Left lung (tissue), 4 donors: ENCODE measurements at regions not wholly inside any gene's neighbourhood (a gene's known extent, or its start where the extent isn't known, plus 50 kb on each side); places are given as distances from the start of the nearest gene placed in this dataset.
"Not testable (repeated sequence)": the region's sequence is repeated elsewhere in the genome, so short reads cannot be mapped to it uniquely, and the experiment has no call there.

ENCODE experiments used
- ATAC-seq: fragments of 200-7000 bp; cut with Tn5 transposase; one replicate; pipeline ENCODE4 v1.9.1; 2020; ENCODE audit warnings: moderate library complexity
- DNase-seq, 4 donors: peaks; one replicate each; pipeline ENCODE4 v3.0.0-alpha.2; 2013 to 2020
- H3K27ac ChIP-seq, 2 donors: fragments of 200-600 bp; sonication (generic) in 1 of 2; one replicate each; pipeline versions ENCODE4 v1.5.0 to v1.8.0; 2020 to 2021
- H3K27me3 ChIP-seq, 2 donors: fragments of 200-600 bp; sonication (generic) in 1 of 2; one replicate each; pipeline versions ENCODE4 v1.5.0 to v1.8.0; 2020 to 2021
- H3K36me3 ChIP-seq, 2 donors: fragments of 200-600 bp; sonication (generic) in 1 of 2; one replicate each; pipeline versions ENCODE4 v1.5.0 to v1.8.0; 2020 to 2021
- H3K4me1 ChIP-seq, 2 donors: fragments of 200-600 bp; one replicate each; pipeline ENCODE4 v1.8.0; 2021
- H3K4me3 ChIP-seq, 2 donors: fragments of 200-600 bp; sonication (generic) in 1 of 2; one replicate each; pipeline versions ENCODE4 v1.5.0 to v1.8.0; 2020 to 2021; ENCODE audit warnings: mild to moderate bottlenecking in 1 of 2
- H3K9me3 ChIP-seq, 2 donors: fragments of 200-600 bp; sonication (generic) in 1 of 2; one replicate each; pipeline versions ENCODE4 v1.5.0 to v1.8.0; 2020 to 2021
- intact Hi-C, 2 donors: fragments of 100-400 bp; cut with DNase I; formaldehyde crosslinking; loops; one replicate each; pipeline versions ENCODE4 v1.11.2 to v1.14.2; 2022
- TF ChIP-seq, protein P1 (sequence below), 2 donors: fragments of 200-600 bp; sonication (generic) in 1 of 2; IDR thresholded peaks; one replicate each; pipeline versions ENCODE4 v1.5.0 to v1.8.0; 2021; ENCODE audit warnings: antibody characterized with exemption in 2 of 2
- donor health status: DM: no; HTN: yes; CAD: no.
- donor health status: DM: no; HTN: no; CAD: no.

DNA sequence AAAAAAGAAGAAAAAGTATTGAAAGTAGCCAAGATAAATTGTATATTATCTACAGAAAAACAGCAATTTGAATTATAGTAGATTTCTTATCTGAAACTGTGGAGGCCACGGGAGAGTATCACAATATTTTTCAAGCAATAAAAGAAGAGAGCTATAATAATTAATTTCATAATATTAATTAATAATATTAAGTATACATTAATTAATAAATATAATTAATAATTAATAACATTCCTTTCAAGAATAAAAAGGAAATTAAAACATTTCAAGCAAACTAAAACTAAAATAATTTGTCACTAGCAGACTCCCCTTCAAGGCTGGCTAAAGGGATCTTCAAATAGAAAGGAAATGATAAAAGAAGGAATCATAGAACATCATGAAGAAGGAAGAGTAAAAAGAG, 372.7 kb upstream of the KYNU start:
- H3K27me3 ChIP-seq = no peaks in the 10 kb centered on the region
- H3K9me3 ChIP-seq = no peaks in the 10 kb centered on the region
- H3K4me1 ChIP-seq = no peaks in the 10 kb centered on the region
- H3K36me3 ChIP-seq = no peaks in the 10 kb centered on the region
- no peak for ATAC-seq
- no peak overlapping the region for H3K4me3 ChIP-seq
- intact Hi-C loops = no loop called here
- TF ChIP-seq, protein P1, sequence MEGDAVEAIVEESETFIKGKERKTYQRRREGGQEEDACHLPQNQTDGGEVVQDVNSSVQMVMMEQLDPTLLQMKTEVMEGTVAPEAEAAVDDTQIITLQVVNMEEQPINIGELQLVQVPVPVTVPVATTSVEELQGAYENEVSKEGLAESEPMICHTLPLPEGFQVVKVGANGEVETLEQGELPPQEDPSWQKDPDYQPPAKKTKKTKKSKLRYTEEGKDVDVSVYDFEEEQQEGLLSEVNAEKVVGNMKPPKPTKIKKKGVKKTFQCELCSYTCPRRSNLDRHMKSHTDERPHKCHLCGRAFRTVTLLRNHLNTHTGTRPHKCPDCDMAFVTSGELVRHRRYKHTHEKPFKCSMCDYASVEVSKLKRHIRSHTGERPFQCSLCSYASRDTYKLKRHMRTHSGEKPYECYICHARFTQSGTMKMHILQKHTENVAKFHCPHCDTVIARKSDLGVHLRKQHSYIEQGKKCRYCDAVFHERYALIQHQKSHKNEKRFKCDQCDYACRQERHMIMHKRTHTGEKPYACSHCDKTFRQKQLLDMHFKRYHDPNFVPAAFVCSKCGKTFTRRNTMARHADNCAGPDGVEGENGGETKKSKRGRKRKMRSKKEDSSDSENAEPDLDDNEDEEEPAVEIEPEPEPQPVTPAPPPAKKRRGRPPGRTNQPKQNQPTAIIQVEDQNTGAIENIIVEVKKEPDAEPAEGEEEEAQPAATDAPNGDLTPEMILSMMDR (IDR thresholded peaks at IDR 0.05) = no peak
- H3K27ac ChIP-seq = no peak overlapping the region
- DNase-seq = no peak

DNA sequence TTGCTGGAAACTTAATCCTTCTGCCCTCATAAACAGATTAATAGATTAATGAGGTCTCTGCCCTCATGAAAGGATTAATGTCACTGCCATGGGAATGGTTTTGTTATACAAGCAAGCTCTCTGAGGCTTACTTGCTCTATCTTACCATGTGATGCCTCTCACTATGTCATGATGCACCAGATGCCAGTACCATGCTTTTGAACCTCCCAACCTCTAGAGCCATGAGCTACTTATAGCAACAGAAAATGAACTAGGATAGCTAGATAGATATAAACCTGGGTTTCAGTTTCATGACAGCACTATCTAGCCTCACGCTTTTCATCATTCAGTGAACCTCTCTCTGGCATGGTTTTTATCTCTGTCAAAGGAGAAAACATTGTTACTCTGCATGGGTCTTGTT, 371.6 kb upstream of the LRP1B start:
- no peak for DNase-seq
- TF ChIP-seq, protein P1 (IDR thresholded peaks at IDR 0.05) = no peak
- Histone ChIP-seq H3K27ac (no peak overlapping the region), H3K4me3 (no peak overlapping the region), H3K27me3 (no peaks in the 10 kb centered on the region), H3K4me1 (no peaks in the 10 kb centered on the region), H3K9me3 (no peaks in the 10 kb centered on the region), H3K36me3 (no peaks in the 10 kb centered on the region)
- no peak for ATAC-seq
- intact Hi-C loops = no loop called here

DNA sequence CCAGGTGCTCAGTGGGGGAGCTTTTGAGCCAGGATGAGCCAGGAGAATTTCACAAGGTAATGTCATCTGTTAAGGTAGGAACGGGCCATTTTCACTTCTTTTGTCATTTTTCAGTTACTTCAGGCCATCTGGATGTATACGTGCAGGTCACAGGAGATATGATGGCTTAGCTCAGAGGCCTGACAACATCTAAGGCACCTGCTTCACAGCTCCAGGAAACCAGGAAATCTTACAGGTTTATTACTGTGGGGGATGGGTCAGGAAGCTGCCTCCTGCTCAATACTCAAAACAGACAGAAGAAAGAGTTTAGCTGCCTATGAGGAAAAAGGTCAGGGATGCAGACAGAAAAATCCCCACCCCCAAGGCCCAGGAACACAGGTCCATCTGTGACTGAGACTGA, 364.3 kb upstream of the LRP1B start:
- intact Hi-C loops = no loop called here
- Histone ChIP-seq H3K27ac (no peak overlapping the region), H3K36me3 (no peaks in the 10 kb centered on the region), H3K4me1 (no peaks in the 10 kb centered on the region), H3K4me3 (no peak overlapping the region), H3K27me3 (no peaks in the 10 kb centered on the region), H3K9me3 (peaks cover 0 to 10% of the 10 kb centered on the region in 2 donors)
- TF ChIP-seq, protein P1 (IDR thresholded peaks at IDR 0.05) = no peak
- no peak for ATAC-seq
- DNase-seq = no peak

DNA sequence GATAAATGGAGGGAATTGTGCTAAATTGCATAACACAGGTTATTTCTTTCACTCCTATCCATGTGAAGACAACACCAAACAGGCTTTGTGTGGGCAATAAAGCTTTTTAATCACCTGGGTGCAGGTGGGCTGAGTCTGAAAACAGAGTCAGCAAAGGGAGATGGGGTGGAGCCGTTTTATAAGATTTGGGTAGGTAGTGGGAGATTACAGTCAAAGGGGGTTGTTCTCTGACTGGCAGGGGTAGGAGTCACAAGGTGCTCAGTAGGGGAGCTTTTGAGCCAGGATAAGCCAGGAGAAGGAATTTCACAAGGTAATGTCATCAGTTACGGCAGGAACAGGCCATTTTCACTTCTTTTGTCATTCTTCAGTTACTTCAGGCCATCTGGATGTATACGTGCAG, 358.8 kb upstream of the LRP1B start:
- ATAC-seq, H3K27ac ChIP-seq, H3K36me3 ChIP-seq, intact Hi-C loops, H3K4me1 ChIP-seq, H3K27me3 ChIP-seq, H3K4me3 ChIP-seq, DNase-seq: not testable (repeated sequence)
- peaks cover 0 to 22% of the 10 kb centered on the region in 2 donors for H3K9me3 ChIP-seq

DNA sequence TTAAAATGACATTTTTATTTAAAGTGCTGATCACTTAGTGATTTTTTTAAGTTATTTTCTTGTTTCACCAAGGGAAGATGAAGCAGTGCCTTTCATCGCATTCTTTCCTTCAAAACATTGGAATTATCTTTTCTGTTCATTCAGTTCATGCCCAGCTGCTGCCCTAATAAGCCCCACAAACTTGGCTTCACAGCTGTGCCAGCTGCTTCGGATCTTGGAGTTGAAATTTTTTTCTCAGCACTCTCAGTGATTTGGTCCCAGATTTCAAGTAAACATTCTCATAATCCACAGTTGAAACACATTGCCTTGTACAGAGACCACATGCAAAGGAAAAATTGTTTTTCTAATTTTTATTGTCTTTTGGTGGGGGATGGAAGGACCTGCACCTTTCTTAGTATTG, 353.3 kb upstream of the LRP1B start:
- TF ChIP-seq, protein P1 (IDR thresholded peaks at IDR 0.05) = no peak
- DNase-seq (no peak), ATAC-seq (no peak)
- no peaks in the 10 kb centered on the region for H3K36me3 ChIP-seq
- no peak overlapping the region for H3K27ac ChIP-seq
- intact Hi-C loops = no loop called here
- H3K27me3 ChIP-seq = no peaks in the 10 kb centered on the region
- peaks cover 0 to 11% of the 10 kb centered on the region in 2 donors for H3K9me3 ChIP-seq
- no peaks in the 10 kb centered on the region for H3K4me1 ChIP-seq
- no peak overlapping the region for H3K4me3 ChIP-seq

DNA sequence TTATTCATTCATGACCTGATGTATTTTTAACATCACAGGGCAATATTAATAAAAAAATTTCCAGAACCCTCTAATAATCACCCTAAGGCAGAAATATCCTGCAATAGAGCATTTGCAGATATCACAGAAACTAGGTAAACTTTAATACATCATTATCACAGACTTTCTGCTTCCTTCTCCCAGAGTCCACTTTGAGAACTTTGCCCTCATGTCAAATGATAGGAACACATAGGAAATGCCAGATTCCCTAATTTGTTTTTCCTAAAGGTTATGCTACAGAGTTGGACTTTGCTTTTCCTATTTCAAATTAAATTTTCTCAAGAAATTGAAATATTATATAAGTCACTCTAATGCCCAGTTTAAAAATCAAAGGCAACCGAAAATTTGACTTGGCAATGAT, 352.8 kb upstream of the LRP1B start:
- no peaks in the 10 kb centered on the region for H3K4me1 ChIP-seq
- DNase-seq = no peak
- intact Hi-C loops = no loop called here
- H3K27me3 ChIP-seq = no peaks in the 10 kb centered on the region
- peaks cover 0 to 11% of the 10 kb centered on the region in 2 donors for H3K9me3 ChIP-seq
- H3K4me3 ChIP-seq = no peak overlapping the region
- TF ChIP-seq, protein P1 (IDR thresholded peaks at IDR 0.05) = no peak
- no peak for ATAC-seq
- H3K36me3 ChIP-seq = no peaks in the 10 kb centered on the region
- H3K27ac ChIP-seq = no peak overlapping the region
